Transverse colon (tissue), 4 donors: ENCODE measurements at regions not wholly inside any gene's neighbourhood (a gene's known extent, or its start where the extent isn't known, plus 50 kb on each side); places are given as distances from the start of the nearest gene placed in this dataset.

Experiments
- POLR2A ChIP-seq: fragments of 450-650 bp; IDR thresholded peaks from one replicate; pipeline ENCODE4 v1.6.1; 2016; ENCODE audit warnings: antibody characterized with exemption, mild to moderate bottlenecking, moderate library complexity
- POLR2AphosphoS5 ChIP-seq, 3 donors: sonication (generic); formaldehyde crosslinking; IDR thresholded peaks; one replicate each; pipeline ENCODE4 v1.6.1; 2016; ENCODE audit warnings: antibody characterized with exemption in 3 of 3
- TF ChIP-seq, protein P1 (sequence below), 5 experiments: fragments of 200-600 bp in 3 of 5; fragments of 450-650 bp in 2 of 5; sonication (generic) in 3 of 5; IDR thresholded peaks; 1 replicate in 2 of 5; 2 replicates in 3 of 5; pipeline ENCODE4 v1.5.1; 2016 to 2017; ENCODE audit warnings: antibody characterized with exemption in 5 of 5, inconsistent platforms in 3 of 5, mild to moderate bottlenecking in 2 of 5, moderate library complexity in 1 of 5

GRCh38 chr11:28476864-28477263 lies 368.7 kb downstream of the METTL15 start:
- TF ChIP-seq, protein P1, sequence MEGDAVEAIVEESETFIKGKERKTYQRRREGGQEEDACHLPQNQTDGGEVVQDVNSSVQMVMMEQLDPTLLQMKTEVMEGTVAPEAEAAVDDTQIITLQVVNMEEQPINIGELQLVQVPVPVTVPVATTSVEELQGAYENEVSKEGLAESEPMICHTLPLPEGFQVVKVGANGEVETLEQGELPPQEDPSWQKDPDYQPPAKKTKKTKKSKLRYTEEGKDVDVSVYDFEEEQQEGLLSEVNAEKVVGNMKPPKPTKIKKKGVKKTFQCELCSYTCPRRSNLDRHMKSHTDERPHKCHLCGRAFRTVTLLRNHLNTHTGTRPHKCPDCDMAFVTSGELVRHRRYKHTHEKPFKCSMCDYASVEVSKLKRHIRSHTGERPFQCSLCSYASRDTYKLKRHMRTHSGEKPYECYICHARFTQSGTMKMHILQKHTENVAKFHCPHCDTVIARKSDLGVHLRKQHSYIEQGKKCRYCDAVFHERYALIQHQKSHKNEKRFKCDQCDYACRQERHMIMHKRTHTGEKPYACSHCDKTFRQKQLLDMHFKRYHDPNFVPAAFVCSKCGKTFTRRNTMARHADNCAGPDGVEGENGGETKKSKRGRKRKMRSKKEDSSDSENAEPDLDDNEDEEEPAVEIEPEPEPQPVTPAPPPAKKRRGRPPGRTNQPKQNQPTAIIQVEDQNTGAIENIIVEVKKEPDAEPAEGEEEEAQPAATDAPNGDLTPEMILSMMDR (IDR thresholded peaks at IDR 0.05) = no peak
- no peak for TF ChIP-seq POLR2AphosphoS5 (IDR thresholded peaks at IDR 0.05)
- TF ChIP-seq POLR2A = no peak
